HG02763 (cell line): ENCODE measurements at regions not wholly inside any gene's neighbourhood (a gene's known extent, or its start where the extent isn't known, plus 50 kb on each side); places are given as distances from the start of the nearest gene placed in this dataset.
"Not testable (repeated sequence)": the region's sequence is repeated elsewhere in the genome, so short reads cannot be mapped to it uniquely, and the experiment has no call there.

Experiments used
- ATAC-seq: cut with Tn5 transposase; IDR thresholded peaks from one replicate; pipeline ENCODE4 v1.9.1; 2021; ENCODE audit warnings: mild to moderate bottlenecking, moderate library complexity; ENCODE audit not compliant: unreplicated experiment

GRCh38 chr14:86357119-86357518, 827.2 kb downstream of the FLRT2 start:
- ATAC-seq = no peak

- no peak for ATAC-seq
These were observed 817.0 kb downstream of the FLRT2 start for GRCh38 chr14:86346818-86347384.

GRCh38 chr14:86334355-86334754, 804.4 kb downstream of the FLRT2 start:
- ATAC-seq = no peak

GRCh38 chr14:86333493-86333892, 803.5 kb downstream of the FLRT2 start:
- ATAC-seq = no peak

GRCh38 chr14:86331341-86331740, 801.4 kb downstream of the FLRT2 start:
- no peak for ATAC-seq

- ATAC-seq = no peak
These were observed 791.2 kb downstream of the FLRT2 start for GRCh38 chr14:86321151-86321550.

GRCh38 chr14:86312154-86312665, 782.3 kb downstream of the FLRT2 start:
- not testable (repeated sequence) for ATAC-seq

- ATAC-seq = no peak
These were observed 781.2 kb downstream of the FLRT2 start for GRCh38 chr14:86311151-86311550.

- no peak for ATAC-seq
These were observed 780.7 kb downstream of the FLRT2 start for GRCh38 chr14:86310611-86311010.

- no peak for ATAC-seq
These were observed 780.2 kb downstream of the FLRT2 start for GRCh38 chr14:86310148-86310547.

- ATAC-seq = no peak
These were observed 775.1 kb downstream of the FLRT2 start for GRCh38 chr14:86305058-86305457.

GRCh38 chr14:86299994-86300393, 770.0 kb downstream of the FLRT2 start:
- no peak for ATAC-seq

GRCh38 chr14:86296173-86296572, 766.2 kb downstream of the FLRT2 start:
- ATAC-seq = no peak

GRCh38 chr14:86288336-86288735, 758.4 kb downstream of the FLRT2 start:
- no peak for ATAC-seq

GRCh38 chr14:86279405-86279804, 749.5 kb downstream of the FLRT2 start:
- no peak for ATAC-seq

- ATAC-seq = no peak
These were observed 728.0 kb downstream of the FLRT2 start for GRCh38 chr14:86257973-86258372.

- ATAC-seq = no peak
These were observed 713.2 kb downstream of the FLRT2 start for GRCh38 chr14:86243158-86243557.

GRCh38 chr14:86237733-86238132, 707.8 kb downstream of the FLRT2 start:
- no peak for ATAC-seq

GRCh38 chr14:86221755-86222154, 691.8 kb downstream of the FLRT2 start:
- ATAC-seq = no peak

GRCh38 chr14:86221000-86221399, 691.1 kb downstream of the FLRT2 start:
- ATAC-seq = no peak

GRCh38 chr14:86217523-86217922, 687.6 kb downstream of the FLRT2 start:
- ATAC-seq = no peak

GRCh38 chr14:86203843-86204242, 673.9 kb downstream of the FLRT2 start:
- ATAC-seq = no peak

GRCh38 chr14:86196471-86196870, 666.5 kb downstream of the FLRT2 start:
- ATAC-seq = no peak
